ENCODE measurements at regions not wholly inside any gene's neighbourhood (a gene's known extent, or its start where the extent isn't known, plus 50 kb on each side); places are given as distances from the start of the nearest gene placed in this dataset.
"Not testable (repeated sequence)": the region's sequence is repeated elsewhere in the genome, so short reads cannot be mapped to it uniquely, and the experiment has no call there.

GRCh38 chr5:60084226-60084625, 190.7 kb upstream of the PDE4D start:
- H3K4me3 ChIP-seq (ENCODE audit: low read depth, low read length) = no peak overlapping the region
- TF ChIP-seq CTCF (IDR thresholded peaks at IDR 0.05; ENCODE audit: borderline replicate concordance, insufficient read depth, low read depth, low read length) = no peak

GRCh38 chr5:60077292-60077691, 183.8 kb upstream of the PDE4D start:
- no peak overlapping the region for H3K4me3 ChIP-seq (ENCODE audit: low read depth, low read length)
- TF ChIP-seq CTCF (IDR thresholded peaks at IDR 0.05; ENCODE audit: borderline replicate concordance, insufficient read depth, low read depth, low read length) = no peak

- H3K4me3 ChIP-seq (ENCODE audit: low read depth, low read length) = no peak overlapping the region
- no peak for TF ChIP-seq CTCF (IDR thresholded peaks at IDR 0.05; ENCODE audit: borderline replicate concordance, insufficient read depth, low read depth, low read length)
Observed at GRCh38 chr5:60076746-60077145, 183.2 kb upstream of the PDE4D start.

DNA sequence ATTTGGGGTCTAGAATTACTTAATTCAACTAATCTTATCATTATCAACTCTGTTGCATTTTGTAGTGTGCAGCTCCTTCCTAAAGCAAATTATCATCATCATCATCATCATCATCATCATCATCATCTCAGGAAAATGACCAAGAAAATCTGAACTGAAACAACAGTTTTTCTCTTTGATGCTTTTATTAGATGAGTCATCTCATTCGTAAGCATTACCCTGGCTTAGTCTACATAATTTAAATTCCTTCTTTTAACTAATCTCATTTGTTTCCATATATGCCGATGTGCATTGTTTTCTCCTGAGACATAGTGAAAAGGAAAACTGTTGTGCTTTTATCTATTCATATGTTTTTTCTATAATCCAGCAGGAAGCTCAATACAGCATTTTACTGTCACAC, 173.0 kb upstream of the PDE4D start:
- TF ChIP-seq CTCF (IDR thresholded peaks at IDR 0.05; ENCODE audit: borderline replicate concordance, insufficient read depth, low read depth, low read length) = no peak
- H3K4me3 ChIP-seq (ENCODE audit: low read depth, low read length) = no peak overlapping the region

GRCh38 chr5:60060389-60060788, 166.9 kb upstream of the PDE4D start:
- H3K4me3 ChIP-seq (ENCODE audit: low read depth, low read length) = no peak overlapping the region
- TF ChIP-seq CTCF (IDR thresholded peaks at IDR 0.05; ENCODE audit: borderline replicate concordance, insufficient read depth, low read depth, low read length) = no peak

- no peak for TF ChIP-seq CTCF (IDR thresholded peaks at IDR 0.05; ENCODE audit: borderline replicate concordance, insufficient read depth, low read depth, low read length)
- H3K4me3 ChIP-seq (ENCODE audit: low read depth, low read length) = no peak overlapping the region
Observed at GRCh38 chr5:60056191-60056590, 162.7 kb upstream of the PDE4D start.

GRCh38 chr5:60055168-60055567, 161.6 kb upstream of the PDE4D start:
- TF ChIP-seq CTCF (IDR thresholded peaks at IDR 0.05; ENCODE audit: borderline replicate concordance, insufficient read depth, low read depth, low read length) = no peak
- no peak overlapping the region for H3K4me3 ChIP-seq (ENCODE audit: low read depth, low read length)

GRCh38 chr5:60041996-60042664, 148.6 kb upstream of the PDE4D start:
- not testable (repeated sequence) for H3K4me3 ChIP-seq (ENCODE audit: low read depth, low read length)

GRCh38 chr5:60041508-60041907, 148.0 kb upstream of the PDE4D start:
- not testable (repeated sequence) for H3K4me3 ChIP-seq (ENCODE audit: low read depth, low read length)

Measured in GM12875 (cell line).